K562 (cell line): ENCODE measurements at regions not wholly inside any gene's neighbourhood (a gene's known extent, or its start where the extent isn't known, plus 50 kb on each side); places are given as distances from the start of the nearest gene placed in this dataset.

ENCODE experiments used
- ATAC-seq: fragments of 200-7000 bp; cut with Tn5 transposase; 3 replicates; pipeline ENCODE4 v1.9.1; 2020; ENCODE audit warnings: moderate library complexity
- BruUV-seq: library from RNA; stranded (reverse); fragments of 400-500 nt; replicated peaks from 2 replicates; lab custom pipeline; 2021; lab: Mats Ljungman, UMichigan
- CTCF ChIA-PET: fragments of 300-600 bp; formaldehyde crosslinking; extraction: SDS; loops from one replicate; lab custom pipeline; 2021; ENCODE audit warnings: low intra/inter-chr PET ratio; lab: Yijun Ruan, JAX
- POLR2A ChIA-PET: fragments of 300-600, 350-650 bp; sonication (Branson Sonifier 250); formaldehyde crosslinking; extraction: SDS; loops from one replicate; lab custom pipeline; 2021; ENCODE audit warnings: antibody characterized with exemption, inconsistent platforms; lab: Yijun Ruan, JAX
- DNase-seq, 4 experiments: peaks; one replicate each; pipeline versions ENCODE4 v3.0.0 to v3.0.0-alpha.2; 2011 to 2018; ENCODE audit warnings: low spot score in 3 of 4, mixed read lengths in 3 of 4; ENCODE audit errors: extremely low read depth in 1 of 4
- FAIRE-seq: peaks from 2 replicates; lab custom pipeline; 2011; peaks lifted over from hg19 to GRCh38; lab: Jason Lieb, UNC
- H2AFZ ChIP-seq: 2 replicates; pipeline ENCODE4 v1.6.0; 2011; ENCODE audit warnings: low read depth, low read length, control low read depth, inconsistent platforms
- H3K27ac ChIP-seq: fragments of 200-600 bp; 3 replicates; pipeline ENCODE4 v1.8.0; 2011; ENCODE audit warnings: low read depth, mild to moderate bottlenecking, control low read depth, inconsistent platforms, low read length, moderate library complexity, mixed read lengths; ENCODE audit errors: extremely low read depth
- H3K27me3 ChIP-seq, 2 experiments: fragments of 300-600 bp in 1 of 2; 2 replicates in 1 of 2; 3 replicates in 1 of 2; pipeline versions ENCODE4 v1.6.0 to v1.8.0; 2011; ENCODE audit warnings: inconsistent platforms in 2 of 2, low read length in 2 of 2, mild to moderate bottlenecking in 1 of 2, mixed read lengths in 1 of 2, moderate library complexity in 1 of 2; ENCODE audit not compliant: control insufficient read depth in 2 of 2, insufficient read depth in 2 of 2
- H3K36me3 ChIP-seq: fragments of 300-600 bp; 3 replicates; pipeline ENCODE4 v1.8.0; 2011; ENCODE audit warnings: mild to moderate bottlenecking, low read length, inconsistent platforms; ENCODE audit not compliant: control insufficient read depth, insufficient read depth
- H3K4me1 ChIP-seq, 2 experiments: fragments of 200-600 bp in 1 of 2; replicated peaks in 1 of 2; 2 replicates in 1 of 2; 3 replicates in 1 of 2; pipeline versions ENCODE4 v1.5.1 to v1.8.0; 2011; ENCODE audit warnings: inconsistent platforms in 2 of 2, low read length in 2 of 2, mild to moderate bottlenecking in 1 of 2, mixed read lengths in 1 of 2, moderate library complexity in 1 of 2; ENCODE audit not compliant: control insufficient read depth in 2 of 2, insufficient read depth in 2 of 2
- H3K4me2 ChIP-seq: 2 replicates; pipeline ENCODE4 v1.6.1; 2011; ENCODE audit warnings: low read length, control low read depth, inconsistent platforms, mixed read lengths; ENCODE audit not compliant: insufficient read depth
- H3K4me3 ChIP-seq: fragments of 200-600 bp; sonication (generic), shearing (Covaris generic); 2 replicates; pipeline ENCODE4 v1.5.1; 2016; ENCODE audit warnings: control low read depth, inconsistent platforms
- H3K79me2 ChIP-seq: fragments of 200-600 bp; 3 replicates; pipeline ENCODE4 v1.8.0; 2011; ENCODE audit warnings: low read length, inconsistent platforms; ENCODE audit not compliant: control insufficient read depth, insufficient read depth
- H3K9ac ChIP-seq, 2 experiments: 2 replicates each; pipeline versions ENCODE4 v1.6.0 to v1.6.1; 2011; ENCODE audit warnings: low read depth in 2 of 2, low read length in 2 of 2, control low read depth in 1 of 2, inconsistent platforms in 1 of 2, mild to moderate bottlenecking in 1 of 2, mixed read lengths in 1 of 2; ENCODE audit not compliant: insufficient read depth in 1 of 2
- H3K9me1 ChIP-seq: one replicate; pipeline ENCODE4 v1.6.0; 2011; ENCODE audit warnings: inconsistent platforms, mild to moderate bottlenecking, low read length, moderate library complexity; ENCODE audit not compliant: control insufficient read depth, insufficient read depth
- H3K9me3 ChIP-seq: replicated peaks from 2 replicates; pipeline ENCODE4 v1.5.1; 2011; ENCODE audit warnings: low read depth, low read length, inconsistent platforms; ENCODE audit not compliant: control insufficient read depth, insufficient read depth
- H4K20me1 ChIP-seq: replicated peaks from 2 replicates; pipeline ENCODE4 v1.6.1; 2011; ENCODE audit warnings: low read length, inconsistent platforms, mixed read lengths; ENCODE audit not compliant: control insufficient read depth, insufficient read depth
- CBX2 ChIP-seq: fragments of 200-600 bp; sonication (generic); IDR thresholded peaks from one replicate; pipeline ENCODE4 v1.6.1; 2012; ENCODE audit warnings: mild to moderate bottlenecking, low read length, inconsistent platforms; ENCODE audit not compliant: insufficient read depth, poor library complexity, severe bottlenecking
- CCNT2 ChIP-seq: IDR thresholded peaks from 2 replicates; pipeline ENCODE4 v1.6.1; 2011; ENCODE audit warnings: borderline replicate concordance, low read depth, mild to moderate bottlenecking, moderate library complexity, mixed read lengths, low read length; ENCODE audit not compliant: insufficient read length; ENCODE audit errors: extremely low read depth
- E2F4 ChIP-seq: sonication (generic); formaldehyde crosslinking; IDR thresholded peaks from 2 replicates; pipeline ENCODE4 v1.8.0; 2022; ENCODE audit warnings: mild to moderate bottlenecking, low read depth, missing genetic modification reagents
- GTF2E2 ChIP-seq: fragments of 200-800 bp; sonication (Bioruptor generic); IDR thresholded peaks from 2 replicates; pipeline ENCODE4 v1.6.1; 2016; ENCODE audit warnings: missing genetic modification characterization, missing compliant biosample characterization
- HIVEP1 ChIP-seq: fragments of 250-450 bp; sonication (Bioruptor Pico); IDR thresholded peaks from 2 replicates; pipeline ENCODE4 v1.4.0; 2020; ENCODE audit warnings: mild to moderate bottlenecking
- POLR2AphosphoS2 ChIP-seq: IDR thresholded peaks from 2 replicates; pipeline ENCODE4 v1.6.1; 2012; ENCODE audit warnings: low read length, improper control_type of control experiment
- PURB ChIP-seq: sonication (generic); formaldehyde crosslinking; IDR thresholded peaks from 2 replicates; pipeline ENCODE4 v1.9.0; 2021; ENCODE audit warnings: low read depth, mild to moderate bottlenecking, missing genetic modification reagents
- RBM17 ChIP-seq: fragments of 200-400 bp; formaldehyde crosslinking; IDR thresholded peaks from 2 replicates; pipeline ENCODE4 v1.6.1; 2017; ENCODE audit warnings: low read depth, mild to moderate bottlenecking, low read length, borderline replicate concordance
- TEAD4 ChIP-seq, 2 experiments: sonication (generic) in 1 of 2; formaldehyde crosslinking in 1 of 2; IDR thresholded peaks; 2 replicates each; pipeline versions ENCODE4 v1.6.1 to v1.8.0; 2012 to 2022; ENCODE audit warnings: borderline replicate concordance in 1 of 2, inconsistent platforms in 1 of 2, low read length in 1 of 2, mild to moderate bottlenecking in 1 of 2, missing genetic modification reagents in 1 of 2
- ZBTB12 ChIP-seq: fragments of 250-450 bp; sonication (Bioruptor Pico); IDR thresholded peaks from 2 replicates; pipeline ENCODE4 v1.4.0; 2020
- ZNF707 ChIP-seq: fragments of 250-450 bp; sonication (Bioruptor Pico); conservative IDR thresholded peaks from 2 replicates; pipeline ENCODE4 v1.8.0; 2022; ENCODE audit warnings: inconsistent platforms, mild to moderate bottlenecking, moderate library complexity
- WGBS: fragments of 100-300 bp; shearing (Covaris generic); methylation state at CpG from one replicate; pipeline ENCODE4 v1.1.6; 2016; ENCODE audit warnings: low coverage, mixed read lengths; ENCODE audit not compliant: insufficient coverage; ENCODE audit errors: missing lambda C conversion rate; 5-methylcytosine and 5-hydroxymethylcytosine counted together
- in situ Hi-C: fragments of 300-500 bp; cut with MboI; formaldehyde crosslinking; loops from 4 replicates; pipeline ENCODE4 v1.15.0; 2018; ENCODE audit warnings: inconsistent platforms, mixed read lengths
- intact Hi-C: fragments of 100-400 bp; cut with micrococcal nuclease; formaldehyde crosslinking; loops from 2 replicates; pipeline ENCODE4 v1.14.2; 2022
- TF ChIP-seq, protein P1 (sequence below): conservative IDR thresholded peaks from 2 replicates; pipeline ENCODE4 v1.6.1; 2011; ENCODE audit warnings: low read depth, mild to moderate bottlenecking, low read length; ENCODE audit not compliant: control insufficient read depth
- TF ChIP-seq, protein P2 (sequence below): sonication (generic); formaldehyde crosslinking; IDR thresholded peaks from 2 replicates; pipeline ENCODE4 v1.8.0; 2022; ENCODE audit warnings: mild to moderate bottlenecking, missing genetic modification reagents

- H3K9ac ChIP-seq: no peak overlapping the region
- WGBS: 0% methylated on average over 1 of the region's 3 CpGs
- no peaks in the 10 kb centered on the region for H4K20me1 ChIP-seq
- intact Hi-C loops (no loop called here), in situ Hi-C loops (no loop called here)
- no peaks in the 10 kb centered on the region for H3K9me3 ChIP-seq
- no peak overlapping the region for H2AFZ ChIP-seq
- H3K27ac ChIP-seq: no peak overlapping the region
- no peak overlapping the region for H3K4me3 ChIP-seq
- no peak overlapping the region for H3K4me2 ChIP-seq
- ChIA-PET POLR2A (no interaction called here), CTCF (no interaction called here)
- FAIRE-seq (no peak), DNase-seq (no peak), ATAC-seq (no peak)
- TF ChIP-seq ZBTB12 (no peak), CBX2 (no peak), HIVEP1 (CRISPR knock-in tag) (no peak), E2F4 (no peak), RBM17 (no peak), POLR2AphosphoS2 (no peak), PURB (CRISPR knock-in tag) (no peak), ZNF707 (CRISPR knock-in tag) (no peak), CCNT2 (no peak), TEAD4 (IDR thresholded peaks at IDR 0.05; ENCODE audit: low read length) (no peak), TEAD4 (CRISPR knock-in tag; IDR thresholded peaks at IDR 0.05; ENCODE audit: borderline replicate concordance) (no peak), GTF2E2 (tag) (no peak)
- TF ChIP-seq, protein P1, sequence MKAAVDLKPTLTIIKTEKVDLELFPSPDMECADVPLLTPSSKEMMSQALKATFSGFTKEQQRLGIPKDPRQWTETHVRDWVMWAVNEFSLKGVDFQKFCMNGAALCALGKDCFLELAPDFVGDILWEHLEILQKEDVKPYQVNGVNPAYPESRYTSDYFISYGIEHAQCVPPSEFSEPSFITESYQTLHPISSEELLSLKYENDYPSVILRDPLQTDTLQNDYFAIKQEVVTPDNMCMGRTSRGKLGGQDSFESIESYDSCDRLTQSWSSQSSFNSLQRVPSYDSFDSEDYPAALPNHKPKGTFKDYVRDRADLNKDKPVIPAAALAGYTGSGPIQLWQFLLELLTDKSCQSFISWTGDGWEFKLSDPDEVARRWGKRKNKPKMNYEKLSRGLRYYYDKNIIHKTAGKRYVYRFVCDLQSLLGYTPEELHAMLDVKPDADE: no peak
- TF ChIP-seq, protein P2, sequence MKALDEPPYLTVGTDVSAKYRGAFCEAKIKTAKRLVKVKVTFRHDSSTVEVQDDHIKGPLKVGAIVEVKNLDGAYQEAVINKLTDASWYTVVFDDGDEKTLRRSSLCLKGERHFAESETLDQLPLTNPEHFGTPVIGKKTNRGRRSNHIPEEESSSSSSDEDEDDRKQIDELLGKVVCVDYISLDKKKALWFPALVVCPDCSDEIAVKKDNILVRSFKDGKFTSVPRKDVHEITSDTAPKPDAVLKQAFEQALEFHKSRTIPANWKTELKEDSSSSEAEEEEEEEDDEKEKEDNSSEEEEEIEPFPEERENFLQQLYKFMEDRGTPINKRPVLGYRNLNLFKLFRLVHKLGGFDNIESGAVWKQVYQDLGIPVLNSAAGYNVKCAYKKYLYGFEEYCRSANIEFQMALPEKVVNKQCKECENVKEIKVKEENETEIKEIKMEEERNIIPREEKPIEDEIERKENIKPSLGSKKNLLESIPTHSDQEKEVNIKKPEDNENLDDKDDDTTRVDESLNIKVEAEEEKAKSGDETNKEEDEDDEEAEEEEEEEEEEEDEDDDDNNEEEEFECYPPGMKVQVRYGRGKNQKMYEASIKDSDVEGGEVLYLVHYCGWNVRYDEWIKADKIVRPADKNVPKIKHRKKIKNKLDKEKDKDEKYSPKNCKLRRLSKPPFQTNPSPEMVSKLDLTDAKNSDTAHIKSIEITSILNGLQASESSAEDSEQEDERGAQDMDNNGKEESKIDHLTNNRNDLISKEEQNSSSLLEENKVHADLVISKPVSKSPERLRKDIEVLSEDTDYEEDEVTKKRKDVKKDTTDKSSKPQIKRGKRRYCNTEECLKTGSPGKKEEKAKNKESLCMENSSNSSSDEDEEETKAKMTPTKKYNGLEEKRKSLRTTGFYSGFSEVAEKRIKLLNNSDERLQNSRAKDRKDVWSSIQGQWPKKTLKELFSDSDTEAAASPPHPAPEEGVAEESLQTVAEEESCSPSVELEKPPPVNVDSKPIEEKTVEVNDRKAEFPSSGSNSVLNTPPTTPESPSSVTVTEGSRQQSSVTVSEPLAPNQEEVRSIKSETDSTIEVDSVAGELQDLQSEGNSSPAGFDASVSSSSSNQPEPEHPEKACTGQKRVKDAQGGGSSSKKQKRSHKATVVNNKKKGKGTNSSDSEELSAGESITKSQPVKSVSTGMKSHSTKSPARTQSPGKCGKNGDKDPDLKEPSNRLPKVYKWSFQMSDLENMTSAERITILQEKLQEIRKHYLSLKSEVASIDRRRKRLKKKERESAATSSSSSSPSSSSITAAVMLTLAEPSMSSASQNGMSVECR: no peak
- no peaks in the 10 kb centered on the region for H3K4me1 ChIP-seq
- H3K36me3 ChIP-seq: no peaks in the 10 kb centered on the region
- no peaks in the 10 kb centered on the region for H3K27me3 ChIP-seq
- no peaks in the 10 kb centered on the region for H3K9me1 ChIP-seq
- H3K79me2 ChIP-seq: no peaks in the 10 kb centered on the region
- no TSS peak for BruUV-seq
These were observed 115.2 kb downstream of the CD47 start for GRCh38 chr3:107975529-107976201.
